K562 (cell line): ENCODE measurements at regions not wholly inside any gene's neighbourhood (a gene's known extent, or its start where the extent isn't known, plus 50 kb on each side); places are given as distances from the start of the nearest gene placed in this dataset.

Experiments used
- ATAC-seq: fragments of 200-7000 bp; cut with Tn5 transposase; 3 replicates; pipeline ENCODE4 v1.9.1; 2020; ENCODE audit warnings: moderate library complexity
- BruUV-seq: library from RNA; stranded (reverse); fragments of 400-500 nt; replicated peaks from 2 replicates; lab custom pipeline; 2021; lab: Mats Ljungman, UMichigan
- CTCF ChIA-PET: fragments of 300-600 bp; formaldehyde crosslinking; extraction: SDS; loops from one replicate; lab custom pipeline; 2021; ENCODE audit warnings: low intra/inter-chr PET ratio; lab: Yijun Ruan, JAX
- POLR2A ChIA-PET: fragments of 300-600, 350-650 bp; sonication (Branson Sonifier 250); formaldehyde crosslinking; extraction: SDS; loops from one replicate; lab custom pipeline; 2021; ENCODE audit warnings: antibody characterized with exemption, inconsistent platforms; lab: Yijun Ruan, JAX
- DNase-seq, 4 experiments: peaks; one replicate each; pipeline versions ENCODE4 v3.0.0 to v3.0.0-alpha.2; 2011 to 2018; ENCODE audit warnings: low spot score in 3 of 4, mixed read lengths in 3 of 4; ENCODE audit errors: extremely low read depth in 1 of 4
- FAIRE-seq: peaks from 2 replicates; lab custom pipeline; 2011; peaks lifted over from hg19 to GRCh38; lab: Jason Lieb, UNC
- H2AFZ ChIP-seq: 2 replicates; pipeline ENCODE4 v1.6.0; 2011; ENCODE audit warnings: low read depth, low read length, control low read depth, inconsistent platforms
- H3K27ac ChIP-seq: fragments of 200-600 bp; 3 replicates; pipeline ENCODE4 v1.8.0; 2011; ENCODE audit warnings: low read depth, mild to moderate bottlenecking, control low read depth, inconsistent platforms, low read length, moderate library complexity, mixed read lengths; ENCODE audit errors: extremely low read depth
- H3K27me3 ChIP-seq, 2 experiments: fragments of 300-600 bp in 1 of 2; 2 replicates in 1 of 2; 3 replicates in 1 of 2; pipeline versions ENCODE4 v1.6.0 to v1.8.0; 2011; ENCODE audit warnings: inconsistent platforms in 2 of 2, low read length in 2 of 2, mild to moderate bottlenecking in 1 of 2, mixed read lengths in 1 of 2, moderate library complexity in 1 of 2; ENCODE audit not compliant: control insufficient read depth in 2 of 2, insufficient read depth in 2 of 2
- H3K36me3 ChIP-seq: fragments of 300-600 bp; 3 replicates; pipeline ENCODE4 v1.8.0; 2011; ENCODE audit warnings: mild to moderate bottlenecking, low read length, inconsistent platforms; ENCODE audit not compliant: control insufficient read depth, insufficient read depth
- H3K4me1 ChIP-seq, 2 experiments: fragments of 200-600 bp in 1 of 2; replicated peaks in 1 of 2; 2 replicates in 1 of 2; 3 replicates in 1 of 2; pipeline versions ENCODE4 v1.5.1 to v1.8.0; 2011; ENCODE audit warnings: inconsistent platforms in 2 of 2, low read length in 2 of 2, mild to moderate bottlenecking in 1 of 2, mixed read lengths in 1 of 2, moderate library complexity in 1 of 2; ENCODE audit not compliant: control insufficient read depth in 2 of 2, insufficient read depth in 2 of 2
- H3K4me2 ChIP-seq: 2 replicates; pipeline ENCODE4 v1.6.1; 2011; ENCODE audit warnings: low read length, control low read depth, inconsistent platforms, mixed read lengths; ENCODE audit not compliant: insufficient read depth
- H3K4me3 ChIP-seq: fragments of 200-600 bp; sonication (generic), shearing (Covaris generic); 2 replicates; pipeline ENCODE4 v1.5.1; 2016; ENCODE audit warnings: control low read depth, inconsistent platforms
- H3K79me2 ChIP-seq: fragments of 200-600 bp; 3 replicates; pipeline ENCODE4 v1.8.0; 2011; ENCODE audit warnings: low read length, inconsistent platforms; ENCODE audit not compliant: control insufficient read depth, insufficient read depth
- H3K9ac ChIP-seq, 2 experiments: 2 replicates each; pipeline versions ENCODE4 v1.6.0 to v1.6.1; 2011; ENCODE audit warnings: low read depth in 2 of 2, low read length in 2 of 2, control low read depth in 1 of 2, inconsistent platforms in 1 of 2, mild to moderate bottlenecking in 1 of 2, mixed read lengths in 1 of 2; ENCODE audit not compliant: insufficient read depth in 1 of 2
- H3K9me1 ChIP-seq: one replicate; pipeline ENCODE4 v1.6.0; 2011; ENCODE audit warnings: inconsistent platforms, mild to moderate bottlenecking, low read length, moderate library complexity; ENCODE audit not compliant: control insufficient read depth, insufficient read depth
- H3K9me3 ChIP-seq: replicated peaks from 2 replicates; pipeline ENCODE4 v1.5.1; 2011; ENCODE audit warnings: low read depth, low read length, inconsistent platforms; ENCODE audit not compliant: control insufficient read depth, insufficient read depth
- H4K20me1 ChIP-seq: replicated peaks from 2 replicates; pipeline ENCODE4 v1.6.1; 2011; ENCODE audit warnings: low read length, inconsistent platforms, mixed read lengths; ENCODE audit not compliant: control insufficient read depth, insufficient read depth
- CCAR2 ChIP-seq: fragments of 200-400 bp; formaldehyde crosslinking; IDR thresholded peaks from 2 replicates; pipeline ENCODE4 v1.6.1; 2017; ENCODE audit warnings: mild to moderate bottlenecking, low read depth, low read length
- CEBPB ChIP-seq: fragments of 450-650 bp; IDR thresholded peaks from 2 replicates; pipeline ENCODE4 v1.6.1; 2016; ENCODE audit warnings: missing genetic modification characterization, missing compliant biosample characterization
- FOXK2 ChIP-seq, 2 experiments: fragments of 450-650 bp; IDR thresholded peaks in 1 of 2; conservative IDR thresholded peaks in 1 of 2; 2 replicates each; pipeline ENCODE4 v1.6.1; 2016; ENCODE audit warnings: low read depth in 2 of 2, mild to moderate bottlenecking in 1 of 2
- MAFF ChIP-seq: IDR thresholded peaks from 2 replicates; pipeline ENCODE4 v1.6.1; 2012; ENCODE audit warnings: low read length, improper control_type of control experiment
- RAD21 ChIP-seq, 2 experiments: fragments of 250-450 bp in 1 of 2; fragments of 450-650 bp in 1 of 2; sonication (Bioruptor Pico) in 1 of 2; formaldehyde crosslinking in 1 of 2; IDR thresholded peaks in 1 of 2; conservative IDR thresholded peaks in 1 of 2; 2 replicates each; pipeline versions ENCODE4 v1.4.0 to v1.8.0; 2020 to 2022; ENCODE audit warnings: mild to moderate bottlenecking in 2 of 2, moderate library complexity in 1 of 2
- RFX1 ChIP-seq: fragments of 450-650 bp; IDR thresholded peaks from 2 replicates; pipeline ENCODE4 v1.6.1; 2016; ENCODE audit warnings: mild to moderate bottlenecking, moderate library complexity
- STAT5A ChIP-seq: IDR thresholded peaks from 2 replicates; pipeline ENCODE4 v1.6.1; 2012; ENCODE audit warnings: low read length, inconsistent platforms, borderline replicate concordance
- ZNF586 ChIP-seq: fragments of 450-650 bp; formaldehyde crosslinking; conservative IDR thresholded peaks from 2 replicates; pipeline ENCODE4 v1.4.0; 2020; ENCODE audit warnings: mild to moderate bottlenecking, moderate library complexity
- WGBS: fragments of 100-300 bp; shearing (Covaris generic); methylation state at CpG from one replicate; pipeline ENCODE4 v1.1.6; 2016; ENCODE audit warnings: low coverage, mixed read lengths; ENCODE audit not compliant: insufficient coverage; ENCODE audit errors: missing lambda C conversion rate; 5-methylcytosine and 5-hydroxymethylcytosine counted together
- in situ Hi-C: fragments of 300-500 bp; cut with MboI; formaldehyde crosslinking; loops from 4 replicates; pipeline ENCODE4 v1.15.0; 2018; ENCODE audit warnings: inconsistent platforms, mixed read lengths
- intact Hi-C: fragments of 100-400 bp; cut with micrococcal nuclease; formaldehyde crosslinking; loops from 2 replicates; pipeline ENCODE4 v1.14.2; 2022
- TF ChIP-seq, protein P1 (sequence below), 2 experiments: fragments of 450-650 bp in 1 of 2; sonication (generic) in 1 of 2; formaldehyde crosslinking in 1 of 2; IDR thresholded peaks in 1 of 2; conservative IDR thresholded peaks in 1 of 2; 2 replicates each; pipeline versions ENCODE4 v1.6.1 to v1.8.1; 2016 to 2023; ENCODE audit warnings: mild to moderate bottlenecking in 2 of 2, moderate library complexity in 2 of 2, inconsistent platforms in 1 of 2, missing genetic modification reagents in 1 of 2
- TF ChIP-seq, protein P2 (sequence below): sonication (generic); formaldehyde crosslinking; IDR thresholded peaks from 2 replicates; pipeline ENCODE4 v1.8.1; 2023; ENCODE audit warnings: mild to moderate bottlenecking, missing genetic modification reagents
- TF ChIP-seq, protein P3 (sequence below), 2 experiments: fragments of 450-650 bp; formaldehyde crosslinking in 1 of 2; IDR thresholded peaks; 2 replicates each; pipeline versions ENCODE4 v1.4.0 to v1.6.1; 2014 to 2020; ENCODE audit warnings: mild to moderate bottlenecking in 2 of 2, borderline replicate concordance in 1 of 2, low read depth in 1 of 2

DNA sequence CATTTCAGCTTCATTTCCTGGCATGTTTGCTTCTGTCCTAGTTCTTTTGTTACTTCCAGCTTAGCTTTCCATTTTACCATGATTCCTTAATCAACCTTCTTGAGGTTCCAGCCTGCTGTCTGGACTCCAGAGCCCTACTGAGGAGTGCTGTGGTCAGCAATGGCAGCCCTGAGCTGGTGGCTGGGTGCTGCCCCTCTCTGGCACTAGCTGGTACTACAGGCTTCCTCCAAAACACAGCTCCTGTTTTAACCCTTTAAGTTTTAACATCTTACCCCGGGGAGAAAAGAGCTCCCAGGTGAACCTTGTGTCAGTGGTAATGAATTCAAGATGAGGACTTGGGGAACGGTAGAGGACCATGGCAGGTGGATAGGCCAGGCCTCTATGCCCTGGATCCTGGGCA lies 395.5 kb downstream of the TMEM114 start:
- ChIA-PET POLR2A (interaction anchor here (0.6 to 1.5 kb wide), 6 partner anchors 10 to 1806 kb away, joined by 3 to 6 read pairs (median 4); no protein-coding TSS in a partner anchor), CTCF (no interaction called here)
- ATAC-seq, result peak; percentile 96
- Histone ChIP-seq H4K20me1 (no peaks in the 10 kb centered on the region), H3K4me3 (no peak overlapping the region), H3K79me2 (no peaks in the 10 kb centered on the region), H3K9me1 (no peaks in the 10 kb centered on the region), H3K36me3 (no peaks in the 10 kb centered on the region), H3K4me1 (peaks cover 0 to 4% of the 10 kb centered on the region in 2 experiments; a peak in 2 of 5 replicates), H3K9me3 (peaks cover 2% of the 10 kb centered on the region), H3K27ac (no peak overlapping the region), H3K9ac (no peak overlapping the region), H2AFZ (no peak overlapping the region), H3K4me2 (no peak overlapping the region), H3K27me3 (peaks cover 12 to 19% of the 10 kb centered on the region in 2 experiments)
- intact Hi-C loops (no loop called here), in situ Hi-C loops (loop anchor here (25.0 kb wide), 1 partner anchor 1507 kb away; no protein-coding TSS in a partner anchor)
- FAIRE-seq, result peak; percentile 87
- WGBS, result 0% methylated on average over 1 of the region's 2 CpGs
- BruUV-seq, result no TSS peak
- DNase-seq, result peak; percentile 68 to 75 (median 70)
- TF ChIP-seq CCAR2 (no peak), FOXK2 (conservative IDR thresholded peaks at IDR 0.05 in 1 of 2, IDR thresholded peaks at IDR 0.05 in 1 of 2; ENCODE audit: low read depth in 2 of 2) (no peak), CEBPB (tag) (no peak), MAFF (peak; percentile 19; the same call in 1 of the 2 replicates), STAT5A (no peak), RAD21 (CRISPR knock-in tag; conservative IDR thresholded peaks at IDR 0.05 in 1 of 2, IDR thresholded peaks at IDR 0.05 in 1 of 2) (peak; percentile 62 to 92), ZNF586 (no peak), RFX1 (no peak)
- TF ChIP-seq, protein P1, sequence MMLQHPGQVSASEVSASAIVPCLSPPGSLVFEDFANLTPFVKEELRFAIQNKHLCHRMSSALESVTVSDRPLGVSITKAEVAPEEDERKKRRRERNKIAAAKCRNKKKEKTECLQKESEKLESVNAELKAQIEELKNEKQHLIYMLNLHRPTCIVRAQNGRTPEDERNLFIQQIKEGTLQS (IDR thresholded peaks at IDR 0.05), result no peak
- TF ChIP-seq, protein P1 (CRISPR knock-in tag; conservative IDR thresholded peaks at IDR 0.05), result no peak
- TF ChIP-seq, protein P2, sequence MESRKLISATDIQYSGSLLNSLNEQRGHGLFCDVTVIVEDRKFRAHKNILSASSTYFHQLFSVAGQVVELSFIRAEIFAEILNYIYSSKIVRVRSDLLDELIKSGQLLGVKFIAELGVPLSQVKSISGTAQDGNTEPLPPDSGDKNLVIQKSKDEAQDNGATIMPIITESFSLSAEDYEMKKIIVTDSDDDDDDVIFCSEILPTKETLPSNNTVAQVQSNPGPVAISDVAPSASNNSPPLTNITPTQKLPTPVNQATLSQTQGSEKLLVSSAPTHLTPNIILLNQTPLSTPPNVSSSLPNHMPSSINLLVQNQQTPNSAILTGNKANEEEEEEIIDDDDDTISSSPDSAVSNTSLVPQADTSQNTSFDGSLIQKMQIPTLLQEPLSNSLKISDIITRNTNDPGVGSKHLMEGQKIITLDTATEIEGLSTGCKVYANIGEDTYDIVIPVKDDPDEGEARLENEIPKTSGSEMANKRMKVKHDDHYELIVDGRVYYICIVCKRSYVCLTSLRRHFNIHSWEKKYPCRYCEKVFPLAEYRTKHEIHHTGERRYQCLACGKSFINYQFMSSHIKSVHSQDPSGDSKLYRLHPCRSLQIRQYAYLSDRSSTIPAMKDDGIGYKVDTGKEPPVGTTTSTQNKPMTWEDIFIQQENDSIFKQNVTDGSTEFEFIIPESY, result no peak
- TF ChIP-seq, protein P3, sequence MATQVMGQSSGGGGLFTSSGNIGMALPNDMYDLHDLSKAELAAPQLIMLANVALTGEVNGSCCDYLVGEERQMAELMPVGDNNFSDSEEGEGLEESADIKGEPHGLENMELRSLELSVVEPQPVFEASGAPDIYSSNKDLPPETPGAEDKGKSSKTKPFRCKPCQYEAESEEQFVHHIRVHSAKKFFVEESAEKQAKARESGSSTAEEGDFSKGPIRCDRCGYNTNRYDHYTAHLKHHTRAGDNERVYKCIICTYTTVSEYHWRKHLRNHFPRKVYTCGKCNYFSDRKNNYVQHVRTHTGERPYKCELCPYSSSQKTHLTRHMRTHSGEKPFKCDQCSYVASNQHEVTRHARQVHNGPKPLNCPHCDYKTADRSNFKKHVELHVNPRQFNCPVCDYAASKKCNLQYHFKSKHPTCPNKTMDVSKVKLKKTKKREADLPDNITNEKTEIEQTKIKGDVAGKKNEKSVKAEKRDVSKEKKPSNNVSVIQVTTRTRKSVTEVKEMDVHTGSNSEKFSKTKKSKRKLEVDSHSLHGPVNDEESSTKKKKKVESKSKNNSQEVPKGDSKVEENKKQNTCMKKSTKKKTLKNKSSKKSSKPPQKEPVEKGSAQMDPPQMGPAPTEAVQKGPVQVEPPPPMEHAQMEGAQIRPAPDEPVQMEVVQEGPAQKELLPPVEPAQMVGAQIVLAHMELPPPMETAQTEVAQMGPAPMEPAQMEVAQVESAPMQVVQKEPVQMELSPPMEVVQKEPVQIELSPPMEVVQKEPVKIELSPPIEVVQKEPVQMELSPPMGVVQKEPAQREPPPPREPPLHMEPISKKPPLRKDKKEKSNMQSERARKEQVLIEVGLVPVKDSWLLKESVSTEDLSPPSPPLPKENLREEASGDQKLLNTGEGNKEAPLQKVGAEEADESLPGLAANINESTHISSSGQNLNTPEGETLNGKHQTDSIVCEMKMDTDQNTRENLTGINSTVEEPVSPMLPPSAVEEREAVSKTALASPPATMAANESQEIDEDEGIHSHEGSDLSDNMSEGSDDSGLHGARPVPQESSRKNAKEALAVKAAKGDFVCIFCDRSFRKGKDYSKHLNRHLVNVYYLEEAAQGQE (IDR thresholded peaks at IDR 0.05; ENCODE audit: borderline replicate concordance), result peak; percentile 66
- TF ChIP-seq, protein P3 (CRISPR knock-in tag; IDR thresholded peaks at IDR 0.05; ENCODE audit: low read depth), result no peak
